GM12872 (cell line): ENCODE measurements at regions not wholly inside any gene's neighbourhood (a gene's known extent, or its start where the extent isn't known, plus 50 kb on each side); places are given as distances from the start of the nearest gene placed in this dataset.

Source experiments
- CTCF ChIP-seq: IDR thresholded peaks from 3 replicates; pipeline ENCODE4 v1.5.1; 2011; ENCODE audit warnings: low read depth, mild to moderate bottlenecking, low read length, moderate library complexity; ENCODE audit not compliant: insufficient read depth

GRCh38 chr7:16135658-16136057, 285.7 kb downstream of the CRPPA start:
- no peak for TF ChIP-seq CTCF

GRCh38 chr7:16130111-16131110, 290.9 kb downstream of the CRPPA start:
- TF ChIP-seq CTCF: no peak

GRCh38 chr7:16129431-16130110, 291.8 kb downstream of the CRPPA start:
- no peak for TF ChIP-seq CTCF

- no peak for TF ChIP-seq CTCF
These were observed 298.1 kb downstream of the CRPPA start for GRCh38 chr7:16123117-16123770.

GRCh38 chr7:16121876-16122390, 299.4 kb downstream of the CRPPA start:
- TF ChIP-seq CTCF: no peak

GRCh38 chr7:16115374-16115773, 306.0 kb downstream of the CRPPA start:
- TF ChIP-seq CTCF: no peak

- TF ChIP-seq CTCF: 0 out of 3 replicates have a peak, but pooled peaks have one; percentile 14
These were observed 306.7 kb downstream of the CRPPA start for GRCh38 chr7:16114633-16115032.
